HG03159 (cell line): ENCODE measurements at regions not wholly inside any gene's neighbourhood (a gene's known extent, or its start where the extent isn't known, plus 50 kb on each side); places are given as distances from the start of the nearest gene placed in this dataset.

Experiments used
- ATAC-seq: cut with Tn5 transposase; IDR thresholded peaks from one replicate; pipeline ENCODE4 v1.9.1; 2021; ENCODE audit warnings: mild to moderate bottlenecking, moderate library complexity; ENCODE audit not compliant: unreplicated experiment

DNA sequence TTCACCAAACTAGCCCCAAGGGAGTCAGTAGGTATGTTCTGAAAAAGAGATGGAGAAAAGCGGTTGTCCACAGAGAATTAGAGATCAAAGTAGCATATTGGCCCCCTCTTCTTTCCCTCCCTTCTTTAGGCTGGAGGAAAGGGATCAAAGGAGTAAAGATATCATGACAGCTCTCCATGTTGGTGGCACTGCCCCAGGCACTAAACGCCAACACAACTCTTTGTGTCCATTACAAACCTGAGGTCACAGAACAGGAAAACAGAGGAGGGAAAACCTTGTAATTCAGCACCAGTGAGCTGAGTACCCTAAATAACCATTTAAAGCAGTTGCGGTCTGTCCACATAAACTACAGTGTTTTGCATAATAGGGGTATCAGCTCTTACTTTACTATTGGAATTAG, 113.0 kb upstream of the TFAP2D start:
- ATAC-seq = no peak

DNA sequence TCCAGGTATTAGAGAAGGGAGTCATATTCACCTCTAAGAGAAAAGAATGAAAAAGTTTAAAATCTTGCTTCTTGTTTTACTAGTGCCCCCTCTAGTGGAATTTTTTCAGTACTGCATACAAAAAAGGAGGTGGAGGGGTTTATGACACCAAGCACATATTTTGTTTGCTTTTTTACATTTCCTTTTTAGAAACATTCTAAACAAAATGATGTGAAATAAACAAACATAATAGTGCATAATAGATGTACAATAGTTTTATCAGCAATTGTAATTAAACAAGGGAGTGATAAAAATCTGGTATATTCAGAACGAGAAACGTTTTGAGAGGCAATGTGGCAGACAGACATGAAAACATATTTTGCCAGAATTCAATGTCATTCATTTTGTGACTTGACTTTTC, 111.0 kb upstream of the TFAP2D start:
- ATAC-seq = no peak

GRCh38 chr6:50608421-50608820, 104.9 kb upstream of the TFAP2D start:
- no peak for ATAC-seq

DNA sequence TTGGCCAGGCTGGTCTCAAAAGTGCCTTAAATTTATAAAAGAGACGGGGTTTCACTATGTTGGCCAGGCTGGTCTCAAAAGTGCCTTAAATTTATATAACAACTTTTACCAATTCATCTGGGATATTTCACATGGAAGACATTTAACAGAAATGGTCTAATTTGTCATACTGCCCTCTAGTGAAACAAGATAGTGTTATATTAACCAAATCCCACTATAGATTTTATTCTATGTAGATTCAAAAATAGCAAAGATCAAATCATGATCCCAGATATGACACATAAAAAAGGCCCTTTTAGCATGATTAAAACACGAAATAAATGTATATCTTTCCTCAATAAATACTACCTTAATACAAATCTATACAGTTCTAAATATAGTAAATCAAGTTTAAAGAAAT, 102.8 kb upstream of the TFAP2D start:
- ATAC-seq = no peak

- ATAC-seq = no peak
Observed at GRCh38 chr6:50635429-50635828, 77.9 kb upstream of the TFAP2D start.

- no peak for ATAC-seq
Observed at GRCh38 chr6:50637267-50637666, 76.1 kb upstream of the TFAP2D start.

- no peak for ATAC-seq
Observed at GRCh38 chr6:50649086-50649485, 64.2 kb upstream of the TFAP2D start.

- ATAC-seq = no peak
Observed at GRCh38 chr6:50653253-50653652, 60.1 kb upstream of the TFAP2D start.

DNA sequence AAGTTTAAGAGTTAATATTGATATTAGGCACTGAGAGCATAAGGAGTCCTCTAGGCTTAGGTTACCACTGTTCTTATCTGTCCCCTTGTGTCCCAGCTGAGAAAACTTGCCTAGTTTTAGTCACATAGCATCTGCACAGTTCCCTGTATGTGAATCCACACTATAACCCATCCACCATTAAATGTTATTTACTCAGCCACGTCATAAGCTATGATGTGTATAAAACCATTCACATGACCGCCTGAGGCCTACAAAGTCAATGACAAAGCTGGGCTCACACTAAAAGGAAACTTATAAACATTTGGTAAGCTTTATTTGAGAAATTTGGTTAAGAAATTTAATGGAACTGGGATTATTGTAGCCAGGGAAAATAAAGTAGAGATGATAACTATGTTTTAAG, 59.2 kb upstream of the TFAP2D start:
- ATAC-seq = no peak

DNA sequence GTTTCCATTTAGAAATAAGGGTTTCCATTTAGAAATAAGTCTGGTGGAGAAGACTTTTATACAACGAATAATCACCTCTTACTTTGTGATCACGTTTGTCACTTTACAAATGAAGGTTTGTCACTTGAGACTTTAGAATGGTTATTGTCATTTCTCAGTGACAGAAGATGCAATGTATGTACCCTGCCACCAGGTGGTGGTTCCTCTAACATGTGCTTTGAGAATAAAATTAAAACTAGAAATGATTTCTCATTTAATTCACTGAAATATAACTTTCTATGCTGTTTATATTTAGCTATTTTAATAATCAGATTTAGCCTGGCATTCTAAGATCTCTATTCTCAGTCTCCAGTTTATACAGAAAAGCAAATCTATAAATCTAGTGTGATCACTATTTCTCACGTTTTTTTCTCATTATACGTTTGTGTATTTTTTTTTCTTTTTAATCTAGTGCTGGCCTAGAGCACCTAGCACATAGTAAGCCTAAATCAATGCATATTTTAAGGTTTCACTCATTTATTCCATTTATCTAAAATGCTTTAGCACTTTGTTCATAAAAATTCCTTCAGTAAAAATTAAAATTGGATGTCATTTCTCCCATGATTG, 57.4 kb upstream of the TFAP2D start:
- ATAC-seq = peak; percentile 76

DNA sequence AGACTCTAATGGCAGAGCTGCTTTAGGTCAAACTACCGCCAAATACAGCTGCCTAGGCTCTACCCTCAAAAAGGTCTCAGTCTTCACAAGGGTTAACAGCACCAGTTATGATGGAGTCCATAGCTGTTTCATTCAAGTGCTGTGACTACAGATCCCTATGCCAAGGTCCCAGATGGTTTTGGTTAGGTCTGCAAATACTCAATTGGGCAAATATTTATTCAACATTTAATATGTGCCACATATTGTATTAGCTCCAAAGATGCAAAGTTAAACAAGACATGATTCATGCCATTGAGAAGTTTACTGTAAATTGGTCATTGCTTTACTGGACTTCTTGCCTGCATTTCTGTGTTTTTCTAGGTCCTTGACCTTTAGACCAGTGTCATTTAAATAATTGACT, 55.8 kb upstream of the TFAP2D start:
- no peak for ATAC-seq

GRCh38 chr6:50658561-50658960, 54.8 kb upstream of the TFAP2D start:
- ATAC-seq = no peak

GRCh38 chr6:50661636-50662035, 51.7 kb upstream of the TFAP2D start:
- ATAC-seq = no peak
